H1 (cell line): ENCODE measurements at regions not wholly inside any gene's neighbourhood (a gene's known extent, or its start where the extent isn't known, plus 50 kb on each side); places are given as distances from the start of the nearest gene placed in this dataset.

Source experiments
- CTCF ChIA-PET: fragments of 300-600 bp; sonication (Branson Sonifier 250); formaldehyde crosslinking; loops from one replicate; lab custom pipeline; 2021; ENCODE audit not compliant: partially characterized antibody; lab: Charles Lee
- POLR2A ChIA-PET: fragments of 300-600 bp; sonication (Branson Sonifier 250); formaldehyde crosslinking; loops from one replicate; lab custom pipeline; 2021; ENCODE audit warnings: inconsistent platforms; ENCODE audit not compliant: partially characterized antibody; lab: Charles Lee
- DNase-seq, 2 experiments: peaks; one replicate each; pipeline versions ENCODE4 v3.0.0 to v3.0.0-alpha.2; 2010 to 2022; ENCODE audit warnings: low spot score in 2 of 2, low read depth in 1 of 2, mixed read lengths in 1 of 2
- FAIRE-seq: peaks from 2 replicates; lab custom pipeline; 2011; peaks lifted over from hg19 to GRCh38; lab: Jason Lieb, UNC
- H2AFZ ChIP-seq: 2 replicates; pipeline ENCODE4 v1.8.1; 2012; ENCODE audit warnings: low read length, inconsistent platforms
- H2AK5ac ChIP-seq: 2 replicates; pipeline ENCODE4 v1.6.1; 2013; ENCODE audit warnings: low read depth, low read length
- H2BK120ac ChIP-seq: replicated peaks from 2 replicates; pipeline ENCODE3; 2013; ENCODE audit warnings: low read depth, low read length, inconsistent platforms
- H2BK12ac ChIP-seq: 2 replicates; pipeline ENCODE4 v1.6.1; 2013; ENCODE audit warnings: low read depth, low read length
- H2BK15ac ChIP-seq: 2 replicates; pipeline ENCODE4 v1.6.1; 2013; ENCODE audit warnings: low read length
- H2BK20ac ChIP-seq: 2 replicates; pipeline ENCODE4 v1.6.1; 2013; ENCODE audit warnings: low read length
- H2BK5ac ChIP-seq: 2 replicates; pipeline ENCODE4 v1.6.1; 2013; ENCODE audit warnings: low read depth, low read length
- H3K14ac ChIP-seq: 2 replicates; pipeline ENCODE4 v1.6.1; 2013; ENCODE audit warnings: inconsistent platforms; ENCODE audit not compliant: insufficient read length
- H3K18ac ChIP-seq: 2 replicates; pipeline ENCODE4 v1.6.1; 2013; ENCODE audit warnings: low read length; ENCODE audit errors: extremely low read depth
- H3K23ac ChIP-seq: 2 replicates; pipeline ENCODE4 v1.6.1; 2013; ENCODE audit warnings: inconsistent platforms; ENCODE audit not compliant: insufficient read length
- H3K23me2 ChIP-seq: 2 replicates; pipeline ENCODE4 v1.6.1; 2013; ENCODE audit warnings: low read depth, low read length
- H3K27ac ChIP-seq: 2 replicates; pipeline ENCODE4 v1.6.1; 2011; ENCODE audit warnings: low read depth, low read length, inconsistent platforms
- H3K27me3 ChIP-seq, 4 experiments: replicated peaks in 1 of 4; 1 replicate in 1 of 4; 2 replicates in 3 of 4; pipeline versions ENCODE4 v1.6.1 to v1.8.1; 2011 to 2013; ENCODE audit warnings: low read length in 3 of 4, mild to moderate bottlenecking in 3 of 4, inconsistent platforms in 2 of 4, mixed read lengths in 2 of 4, moderate library complexity in 1 of 4; ENCODE audit not compliant: control insufficient read depth in 3 of 4, insufficient read depth in 3 of 4; ENCODE audit errors: extremely low read depth in 1 of 4
- H3K36me3 ChIP-seq, 4 experiments: 2 replicates each; pipeline versions ENCODE4 v1.6.1 to v1.8.1; 2011 to 2013; ENCODE audit warnings: mild to moderate bottlenecking in 4 of 4, low read length in 3 of 4, moderate library complexity in 2 of 4, control low read depth in 1 of 4, inconsistent platforms in 1 of 4; ENCODE audit not compliant: insufficient read depth in 4 of 4, control insufficient read depth in 2 of 4
- H3K4ac ChIP-seq: replicated peaks from 2 replicates; pipeline ENCODE3; 2013; ENCODE audit warnings: low read length, low read depth, mixed read lengths, inconsistent platforms; ENCODE audit not compliant: insufficient read length
- H3K4me1 ChIP-seq, 4 experiments: replicated peaks in 1 of 4; 1 replicate in 1 of 4; 2 replicates in 3 of 4; pipeline versions ENCODE4 v1.6.1 to v1.8.1; 2011 to 2013; ENCODE audit warnings: low read length in 3 of 4, inconsistent platforms in 2 of 4, mixed read lengths in 1 of 4; ENCODE audit not compliant: insufficient read depth in 4 of 4, control insufficient read depth in 3 of 4
- H3K4me2 ChIP-seq, 2 experiments: 2 replicates each; pipeline versions ENCODE4 v1.6.1 to v1.8.1; 2011 to 2013; ENCODE audit warnings: low read depth in 2 of 2, low read length in 2 of 2, control low read depth in 1 of 2, inconsistent platforms in 1 of 2, mild to moderate bottlenecking in 1 of 2; ENCODE audit not compliant: insufficient read depth in 1 of 2
- H3K4me3 ChIP-seq, 4 experiments: fragments of 200-600, 300-600 bp in 1 of 4; sonication (generic), shearing (Covaris generic), sonication (Bioruptor Twin) in 1 of 4; 2 replicates each; pipeline versions ENCODE4 v1.5.1 to v1.8.1; 2011 to 2016; ENCODE audit warnings: low read length in 4 of 4, low read depth in 3 of 4, control low read depth in 2 of 4, inconsistent platforms in 2 of 4, mild to moderate bottlenecking in 2 of 4, mixed read lengths in 1 of 4, moderate library complexity in 1 of 4; ENCODE audit not compliant: insufficient read depth in 2 of 4; ENCODE audit errors: extremely low read depth in 1 of 4
- H3K56ac ChIP-seq: replicated peaks from 2 replicates; pipeline ENCODE3; 2013; ENCODE audit warnings: low read depth, mild to moderate bottlenecking, mixed read lengths, low read length, inconsistent platforms; ENCODE audit not compliant: insufficient read length
- H3K79me1 ChIP-seq: 2 replicates; pipeline ENCODE4 v1.6.1; 2013; ENCODE audit warnings: low read depth, low read length, control low read depth
- H3K79me2 ChIP-seq, 2 experiments: 2 replicates each; pipeline versions ENCODE4 v1.6.1 to v1.8.1; 2012 to 2013; ENCODE audit warnings: low read length in 2 of 2, mild to moderate bottlenecking in 2 of 2, inconsistent platforms in 1 of 2; ENCODE audit not compliant: insufficient read depth in 2 of 2, control insufficient read depth in 1 of 2
- H3K9ac ChIP-seq, 4 experiments: replicated peaks in 1 of 4; 1 replicate in 1 of 4; 2 replicates in 3 of 4; pipeline versions ENCODE4 v1.6.1 to v1.8.1; 2011 to 2013; ENCODE audit warnings: low read depth in 3 of 4, low read length in 3 of 4, control low read depth in 2 of 4, mild to moderate bottlenecking in 2 of 4, moderate library complexity in 2 of 4, inconsistent platforms in 1 of 4; ENCODE audit errors: extremely low read depth in 1 of 4
- H3K9me3 ChIP-seq, 2 experiments: 2 replicates each; pipeline versions ENCODE4 v1.6.1 to v1.8.1; 2012 to 2013; ENCODE audit warnings: mild to moderate bottlenecking in 2 of 2, moderate library complexity in 2 of 2, control low read depth in 1 of 2, inconsistent platforms in 1 of 2, low read depth in 1 of 2, low read length in 1 of 2, mixed read lengths in 1 of 2; ENCODE audit not compliant: insufficient read depth in 2 of 2
- H4K20me1 ChIP-seq, 2 experiments: replicated peaks in 1 of 2; 2 replicates each; pipeline versions ENCODE3 to v1.8.1; 2011 to 2013; ENCODE audit warnings: inconsistent platforms in 2 of 2, low read length in 2 of 2, mild to moderate bottlenecking in 1 of 2; ENCODE audit not compliant: insufficient read depth in 2 of 2, control insufficient read depth in 1 of 2
- H4K5ac ChIP-seq: 2 replicates; pipeline ENCODE4 v1.6.1; 2013; ENCODE audit warnings: low read length, low read depth, mixed read lengths, inconsistent platforms; ENCODE audit not compliant: insufficient read length
- H4K8ac ChIP-seq: 2 replicates; pipeline ENCODE4 v1.8.0; 2013; ENCODE audit warnings: mild to moderate bottlenecking, moderate library complexity, low read length, inconsistent platforms; ENCODE audit not compliant: insufficient read depth; ENCODE audit errors: extremely low read depth
- H4K91ac ChIP-seq: replicated peaks from 2 replicates; pipeline ENCODE3; 2013; ENCODE audit warnings: low read length, mixed read lengths, inconsistent platforms; ENCODE audit not compliant: insufficient read length
- CBX8 ChIP-seq: fragments of 300-800, 300-1000 bp; sonication (generic); IDR thresholded peaks from 2 replicates; pipeline ENCODE4 v1.7.1; 2016; ENCODE audit warnings: low read depth, low read length, borderline replicate concordance
- CTBP2 ChIP-seq: IDR thresholded peaks from 2 replicates; pipeline ENCODE4 v1.7.0; 2011; ENCODE audit warnings: borderline replicate concordance, mild to moderate bottlenecking, moderate library complexity, mixed read lengths, low read length; ENCODE audit not compliant: insufficient read depth, insufficient read length
- HDAC2 ChIP-seq, 2 experiments: fragments of 300-600 bp in 1 of 2; sonication (generic) in 1 of 2; IDR thresholded peaks; 2 replicates each; pipeline ENCODE4 v1.6.1; 2011 to 2012; ENCODE audit warnings: low read depth in 2 of 2, low read length in 2 of 2, mild to moderate bottlenecking in 2 of 2, moderate library complexity in 2 of 2, borderline replicate concordance in 1 of 2, inconsistent platforms in 1 of 2
- POU5F1 ChIP-seq: IDR thresholded peaks from 2 replicates; pipeline ENCODE4 v1.6.1; 2011; ENCODE audit warnings: low read depth, mild to moderate bottlenecking, low read length, moderate library complexity
- RNF2 ChIP-seq: fragments of 200-900, 300-1000 bp; sonication (generic); IDR thresholded peaks from 2 replicates; pipeline ENCODE4 v1.7.1; 2016; ENCODE audit warnings: borderline replicate concordance, low read depth, mild to moderate bottlenecking, antibody characterized with exemption, low read length; ENCODE audit not compliant: poor library complexity, severe bottlenecking; ENCODE audit errors: missing control alignments
- SIRT6 ChIP-seq: IDR thresholded peaks from one replicate; pipeline ENCODE4 v1.7.1; 2012; ENCODE audit warnings: low read length, inconsistent platforms
- SP4 ChIP-seq: IDR thresholded peaks from 2 replicates; pipeline ENCODE4 v1.6.1; 2012; ENCODE audit warnings: low read length, inconsistent platforms
- USF2 ChIP-seq: IDR thresholded peaks from 2 replicates; pipeline ENCODE4 v1.6.1; 2011; ENCODE audit warnings: low read length, improper control_type of control experiment
- ZNF274 ChIP-seq: IDR thresholded peaks from 2 replicates; pipeline ENCODE4 v1.7.0; 2012; ENCODE audit warnings: low read length, borderline replicate concordance; ENCODE audit errors: extremely low read depth
- WGBS, 2 experiments: shearing (Covaris generic) in 1 of 2; methylation state at CpG; one replicate each; pipeline versions ENCODE4 v1.1.6 to v1.1.7; 2013 to 2015; ENCODE audit warnings: low lambda C conversion rate in 2 of 2, mixed read lengths in 2 of 2, inconsistent platforms in 1 of 2, low coverage in 1 of 2, missing lambda C conversion rate in 1 of 2; ENCODE audit not compliant: insufficient replicate concordance in 2 of 2, insufficient coverage in 1 of 2, insufficient read length in 1 of 2; ENCODE audit errors: extremely low coverage in 1 of 2, missing lambda C conversion rate in 1 of 2; 5-methylcytosine and 5-hydroxymethylcytosine counted together

- H3K27ac ChIP-seq = no peak overlapping the region
- H3K4me1 ChIP-seq = peaks cover 0 to 5% (median 2%) of the 10 kb centered on the region in 4 experiments; a peak in 2 of 7 replicates
- H3K9me3 ChIP-seq = no peaks in the 10 kb centered on the region
- DNase-seq (no peak), FAIRE-seq (no peak)
- 85% methylated on average over 1 of the region's 1 CpG; no CpG with 5 or more reads in 1 of the 2 experiments for WGBS, 2 experiments
- no peak overlapping the region for H3K4me2 ChIP-seq
- H2BK12ac ChIP-seq = no peak overlapping the region
- no peak overlapping the region for H2BK120ac ChIP-seq
- no peak overlapping the region for H2AFZ ChIP-seq
- no peak overlapping the region for H3K4me3 ChIP-seq
- no peak overlapping the region for H3K4ac ChIP-seq
- no peak overlapping the region for H2BK15ac ChIP-seq
- H2BK20ac ChIP-seq = no peak overlapping the region
- no peaks in the 10 kb centered on the region for H3K23me2 ChIP-seq
- no peak overlapping the region for H3K23ac ChIP-seq
- H3K9ac ChIP-seq = no peak overlapping the region
- H2BK5ac ChIP-seq = no peak overlapping the region
- H4K20me1 ChIP-seq = no peaks in the 10 kb centered on the region
- H4K5ac ChIP-seq = no peak overlapping the region
- H2AK5ac ChIP-seq = no peak overlapping the region
- no peaks in the 10 kb centered on the region for H3K79me2 ChIP-seq
- no peak overlapping the region for H3K18ac ChIP-seq
- H3K27me3 ChIP-seq = no peaks in the 10 kb centered on the region
- POLR2A ChIA-PET = no interaction called here
- H4K91ac ChIP-seq = no peak overlapping the region
- no peak overlapping the region for H3K56ac ChIP-seq
- TF ChIP-seq CTBP2 = no peak
- no peak for TF ChIP-seq RNF2
- no peak for TF ChIP-seq SP4
- TF ChIP-seq CBX8 = no peak
- no peak for TF ChIP-seq HDAC2 (IDR thresholded peaks at IDR 0.05; ENCODE audit: borderline replicate concordance in 1 of 2, low read depth in 2 of 2, low read length in 2 of 2)
- TF ChIP-seq POU5F1 = no peak
- no peak for TF ChIP-seq SIRT6
- TF ChIP-seq USF2 = no peak
- no peak for TF ChIP-seq ZNF274
- H4K8ac ChIP-seq = no peak overlapping the region
- no peak overlapping the region for H3K14ac ChIP-seq
- no peaks in the 10 kb centered on the region for H3K36me3 ChIP-seq
- H3K79me1 ChIP-seq = no peaks in the 10 kb centered on the region
- CTCF ChIA-PET = no interaction called here
Measured at GRCh38 chr11:93907901-93908300, 57.5 kb upstream of the VSTM5 start.
